PC-3 (cell line): ENCODE measurements at regions not wholly inside any gene's neighbourhood (a gene's known extent, or its start where the extent isn't known, plus 50 kb on each side); places are given as distances from the start of the nearest gene placed in this dataset.

Experiments used
- ATAC-seq: fragments of 200-7000 bp; cut with Tn5 transposase; 2 replicates; pipeline ENCODE4 v1.9.1; 2020; ENCODE audit warnings: mild to moderate bottlenecking, moderate library complexity
- BruUV-seq: library from RNA; stranded (reverse); fragments of 400-500 nt; replicated peaks from 2 replicates; lab custom pipeline; 2021; lab: Mats Ljungman, UMichigan
- CTCF ChIA-PET: fragments of 300-600 bp; sonication (Branson Sonifier 250); formaldehyde crosslinking; loops from one replicate; lab custom pipeline; 2022; ENCODE audit warnings: antibody characterized with exemption; lab: Charles Lee
- POLR2A ChIA-PET: fragments of 300-600 bp; sonication (Branson Sonifier 250); formaldehyde crosslinking; loops from one replicate; lab custom pipeline; 2022; ENCODE audit warnings: antibody characterized with exemption; ENCODE audit not compliant: unreplicated experiment; lab: Charles Lee
- DNase-seq: peaks from one replicate; pipeline ENCODE4 v3.0.0-alpha.2; 2015
- H2AFZ ChIP-seq: fragments of 300-600 bp; sonication (generic); 2 replicates; pipeline ENCODE4 v1.6.0; 2016; ENCODE audit warnings: antibody characterized with exemption, low read length
- H3F3A ChIP-seq: fragments of 300-600 bp; sonication (generic); one replicate; pipeline ENCODE4 v1.6.0; 2017; ENCODE audit warnings: antibody characterized with exemption, low read length, control low read depth, mild to moderate bottlenecking; ENCODE audit not compliant: unreplicated experiment
- H3K27ac ChIP-seq: fragments of 300-600 bp; sonication (generic); 2 replicates; pipeline ENCODE4 v1.5.1; 2016; ENCODE audit warnings: mild to moderate bottlenecking, low read length
- H3K27me3 ChIP-seq: fragments of 300-600 bp; sonication (generic); 2 replicates; pipeline ENCODE4 v1.6.1; 2016; ENCODE audit warnings: low read length, mixed read lengths
- H3K36me3 ChIP-seq: fragments of 300-600 bp; sonication (generic); 2 replicates; pipeline ENCODE4 v1.6.1; 2016; ENCODE audit warnings: low read depth, mixed run types, low read length, mixed read lengths
- H3K4me1 ChIP-seq: fragments of 300-600 bp; sonication (generic); 2 replicates; pipeline ENCODE4 v1.5.1; 2016; ENCODE audit warnings: low read length; ENCODE audit not compliant: insufficient read depth
- H3K4me2 ChIP-seq: fragments of 300-600 bp; sonication (generic); 2 replicates; pipeline ENCODE4 v1.6.0; 2016; ENCODE audit warnings: low read length
- H3K4me3 ChIP-seq: fragments of 300-600 bp; sonication (generic); 2 replicates; pipeline ENCODE4 v1.5.1; 2016; ENCODE audit warnings: mild to moderate bottlenecking, low read length, mixed read lengths
- H3K79me2 ChIP-seq: fragments of 300-600 bp; sonication (generic); 2 replicates; pipeline ENCODE4 v1.6.1; 2017; ENCODE audit warnings: low read length, mixed read lengths
- H3K9ac ChIP-seq: fragments of 300-600 bp; sonication (generic); 2 replicates; pipeline ENCODE4 v1.6.0; 2016; ENCODE audit warnings: mild to moderate bottlenecking, low read length
- H3K9me2 ChIP-seq: fragments of 300-600 bp; sonication (generic); replicated peaks from 2 replicates; pipeline ENCODE4 v1.6.1; 2016; ENCODE audit warnings: mixed run types, low read length, mixed read lengths
- H3K9me3 ChIP-seq: fragments of 300-600 bp; sonication (generic); 2 replicates; pipeline ENCODE4 v1.6.1; 2016; ENCODE audit warnings: low read length, mixed read lengths
- H4K20me1 ChIP-seq: fragments of 300-600 bp; sonication (generic); 2 replicates; pipeline ENCODE4 v1.6.1; 2016; ENCODE audit warnings: low read length, mixed read lengths
- EZH2 ChIP-seq: fragments of 300-600 bp; sonication (generic); IDR thresholded peaks from one replicate; pipeline ENCODE4 v1.6.1; 2017; ENCODE audit warnings: antibody characterized with exemption, mild to moderate bottlenecking, low read length; ENCODE audit not compliant: unreplicated experiment
- EZH2phosphoT487 ChIP-seq: fragments of 300-600 bp; sonication (generic); IDR thresholded peaks from 2 replicates; pipeline ENCODE4 v1.6.1; 2018; ENCODE audit warnings: mild to moderate bottlenecking, antibody characterized with exemption, low read length, borderline replicate concordance
- intact Hi-C: fragments of 100-400 bp; cut with micrococcal nuclease; formaldehyde crosslinking; loops from 2 replicates; pipeline ENCODE4 v1.9.0; 2023
- TF ChIP-seq, protein P1 (sequence below): fragments of 300-600 bp; sonication (generic); conservative IDR thresholded peaks from 2 replicates; pipeline ENCODE4 v1.5.1; 2017; ENCODE audit warnings: antibody characterized with exemption, low read depth, mild to moderate bottlenecking, low read length

DNA sequence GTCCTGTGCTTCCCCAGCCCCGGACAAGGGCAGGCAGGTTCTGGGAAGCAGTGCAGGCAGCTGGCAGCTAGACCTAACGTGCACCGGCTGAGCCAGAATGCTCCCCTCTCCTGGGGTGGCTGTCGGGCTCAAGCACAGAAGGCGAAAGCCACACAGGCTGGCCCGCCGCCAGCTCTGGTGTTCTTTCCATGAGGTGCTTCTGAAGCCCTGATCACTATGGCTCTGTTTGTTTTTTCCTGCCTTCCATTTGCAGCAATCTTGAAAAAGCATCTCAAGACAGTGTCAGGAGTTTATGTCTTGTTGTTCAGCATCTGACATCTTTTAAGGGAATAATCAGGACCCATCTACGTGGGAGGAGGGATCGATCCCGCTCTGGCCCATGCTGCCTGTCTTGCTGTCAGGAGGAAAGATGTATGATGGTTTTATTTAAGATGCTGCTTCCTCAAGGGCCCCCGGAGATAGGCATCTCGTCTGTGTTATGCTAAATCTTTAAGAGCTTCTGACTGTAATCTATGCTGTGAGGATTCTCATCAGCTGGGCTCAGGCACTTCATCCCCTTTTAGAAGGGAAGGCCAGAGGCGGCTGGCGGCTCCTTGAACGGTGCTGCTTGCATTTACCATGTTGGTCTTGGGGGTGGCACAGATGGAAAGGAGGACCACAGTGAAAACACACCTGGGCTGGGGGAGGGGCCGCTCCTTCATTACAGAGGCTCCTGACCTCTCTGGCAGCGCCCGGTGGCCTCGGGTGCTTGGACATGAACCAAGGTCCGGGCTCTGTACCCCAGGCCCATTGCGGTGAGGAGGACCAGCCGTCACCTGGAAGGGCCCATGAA is 118.5 kb upstream of the HDAC4 start:
- Histone ChIP-seq H3K27me3 (peaks cover 21% of the 10 kb centered on the region), H3K9ac (no peak overlapping the region)

DNA sequence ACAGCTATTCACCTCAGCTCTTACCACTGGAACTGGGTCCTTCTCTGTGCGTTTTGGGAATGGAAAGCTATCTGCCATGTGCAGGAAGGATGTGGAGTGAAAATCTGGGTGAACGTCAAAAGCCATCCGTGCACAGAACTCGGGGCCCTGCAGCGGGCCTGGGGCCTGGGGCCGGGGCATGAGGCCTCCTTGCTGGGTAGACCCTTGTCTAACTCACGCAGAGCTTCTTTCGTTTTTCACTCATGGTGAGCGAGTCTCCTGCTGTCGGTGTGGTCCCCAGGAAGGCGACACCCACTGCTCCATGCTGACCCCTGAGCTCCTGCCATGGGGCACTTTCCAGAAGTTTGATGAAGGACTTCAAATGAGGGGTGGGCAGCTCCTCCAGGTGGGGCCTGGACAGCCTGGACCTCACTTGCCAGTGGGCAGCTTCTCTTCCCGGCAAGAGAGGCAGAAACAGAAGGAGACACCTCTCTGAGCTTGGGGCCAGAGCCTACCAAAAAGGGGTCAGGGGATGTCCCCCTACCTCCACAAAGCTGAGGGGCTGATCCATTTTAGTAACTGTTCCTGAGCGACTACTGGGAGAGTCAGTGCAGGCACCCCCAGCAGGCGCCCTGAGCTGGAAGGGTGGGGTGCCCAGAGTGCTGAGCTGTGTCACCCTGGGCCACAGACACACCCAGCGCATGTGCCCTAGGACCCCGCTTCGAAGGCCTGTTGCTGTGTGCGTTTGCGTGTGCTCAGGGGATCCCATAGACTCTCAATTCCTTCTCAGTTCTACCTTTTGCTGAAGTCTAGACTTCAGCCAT is 117.7 kb upstream of the HDAC4 start:
- no peaks in the 10 kb centered on the region for H3K9me2 ChIP-seq
- intact Hi-C loops, result no loop called here
- CTCF ChIA-PET, result no interaction called here

More for the DNA sequence above, 118.5 kb upstream of the HDAC4 start:
- no peaks in the 10 kb centered on the region for H3K36me3 ChIP-seq
- no peak overlapping the region for H3K4me3 ChIP-seq
- no peak overlapping the region for H2AFZ ChIP-seq
- DNase-seq, result no peak
- H3K79me2 ChIP-seq, result no peaks in the 10 kb centered on the region
- ChIA-PET CTCF (no interaction called here), POLR2A (no interaction called here)
- no peaks in the 10 kb centered on the region for H4K20me1 ChIP-seq
- no peak for ATAC-seq
- BruUV-seq, result no TSS peak
- no peaks in the 10 kb centered on the region for H3K9me3 ChIP-seq
- intact Hi-C loops, result no loop called here
- no peak overlapping the region for H3K4me2 ChIP-seq
- H3F3A ChIP-seq, result no peaks in the 10 kb centered on the region
- no peaks in the 10 kb centered on the region for H3K9me2 ChIP-seq
- H3K27ac ChIP-seq, result no peak overlapping the region
- TF ChIP-seq, protein P1, sequence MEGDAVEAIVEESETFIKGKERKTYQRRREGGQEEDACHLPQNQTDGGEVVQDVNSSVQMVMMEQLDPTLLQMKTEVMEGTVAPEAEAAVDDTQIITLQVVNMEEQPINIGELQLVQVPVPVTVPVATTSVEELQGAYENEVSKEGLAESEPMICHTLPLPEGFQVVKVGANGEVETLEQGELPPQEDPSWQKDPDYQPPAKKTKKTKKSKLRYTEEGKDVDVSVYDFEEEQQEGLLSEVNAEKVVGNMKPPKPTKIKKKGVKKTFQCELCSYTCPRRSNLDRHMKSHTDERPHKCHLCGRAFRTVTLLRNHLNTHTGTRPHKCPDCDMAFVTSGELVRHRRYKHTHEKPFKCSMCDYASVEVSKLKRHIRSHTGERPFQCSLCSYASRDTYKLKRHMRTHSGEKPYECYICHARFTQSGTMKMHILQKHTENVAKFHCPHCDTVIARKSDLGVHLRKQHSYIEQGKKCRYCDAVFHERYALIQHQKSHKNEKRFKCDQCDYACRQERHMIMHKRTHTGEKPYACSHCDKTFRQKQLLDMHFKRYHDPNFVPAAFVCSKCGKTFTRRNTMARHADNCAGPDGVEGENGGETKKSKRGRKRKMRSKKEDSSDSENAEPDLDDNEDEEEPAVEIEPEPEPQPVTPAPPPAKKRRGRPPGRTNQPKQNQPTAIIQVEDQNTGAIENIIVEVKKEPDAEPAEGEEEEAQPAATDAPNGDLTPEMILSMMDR, result no peak
- H3K4me1 ChIP-seq, result no peaks in the 10 kb centered on the region

More for the DNA sequence above, 117.7 kb upstream of the HDAC4 start:
- no peak overlapping the region for H3K27ac ChIP-seq
- POLR2A ChIA-PET, result interaction anchor here (0.5 kb wide), 1 partner anchor 183 kb away, joined by 5 read pairs; no protein-coding TSS in a partner anchor
- peaks cover 30% of the 10 kb centered on the region for H3K27me3 ChIP-seq
- H3K36me3 ChIP-seq, result no peaks in the 10 kb centered on the region
- no peak overlapping the region for H2AFZ ChIP-seq
- no peaks in the 10 kb centered on the region for H4K20me1 ChIP-seq
- H3K4me2 ChIP-seq, result no peak overlapping the region
- H3K79me2 ChIP-seq, result no peaks in the 10 kb centered on the region
- ATAC-seq, result no peak
- no peaks in the 10 kb centered on the region for H3F3A ChIP-seq
- DNase-seq, result no peak
- no TSS peak for BruUV-seq
- no peak overlapping the region for H3K4me3 ChIP-seq
- no peak overlapping the region for H3K9ac ChIP-seq
- TF ChIP-seq EZH2 (no peak), EZH2phosphoT487 (no peak)
- TF ChIP-seq, protein P1, result no peak
- no peaks in the 10 kb centered on the region for H3K4me1 ChIP-seq
- H3K9me3 ChIP-seq, result no peaks in the 10 kb centered on the region
